GM23338 (cell line): ENCODE measurements at regions not wholly inside any gene's neighbourhood (a gene's known extent, or its start where the extent isn't known, plus 50 kb on each side); places are given as distances from the start of the nearest gene placed in this dataset.

ENCODE experiments used
- ATAC-seq: fragments of 200-7000 bp; cut with Tn5 transposase; 3 replicates; pipeline ENCODE4 v1.9.1; 2020
- DNase-seq: peaks from one replicate; pipeline ENCODE4 v3.0.0-alpha.2; 2015; ENCODE audit warnings: low spot score
- H2AFZ ChIP-seq: fragments of 200-600 bp; sonication (generic); 2 replicates; pipeline ENCODE4 v1.8.0; 2016; ENCODE audit warnings: antibody characterized with exemption, mild to moderate bottlenecking, moderate library complexity
- H3F3A ChIP-seq: fragments of 200-600 bp; sonication (generic); replicated peaks from 2 replicates; pipeline ENCODE4 v1.8.0; 2017; ENCODE audit warnings: antibody characterized with exemption, mixed run types, low read depth
- H3K27ac ChIP-seq: fragments of 200-600 bp; sonication (generic); 2 replicates; pipeline ENCODE4 v1.6.1; 2016; ENCODE audit warnings: low read depth
- H3K27me3 ChIP-seq: fragments of 200-600 bp; sonication (generic); 2 replicates; pipeline ENCODE4 v1.8.0; 2016; ENCODE audit warnings: mild to moderate bottlenecking, mixed run types, moderate library complexity; ENCODE audit not compliant: insufficient read depth
- H3K36me3 ChIP-seq: fragments of 200-600 bp; sonication (generic); 2 replicates; pipeline ENCODE4 v1.8.0; 2016; ENCODE audit warnings: mild to moderate bottlenecking; ENCODE audit not compliant: insufficient read depth
- H3K4me1 ChIP-seq: fragments of 200-600 bp; sonication (generic); 2 replicates; pipeline ENCODE4 v1.8.0; 2016; ENCODE audit warnings: mild to moderate bottlenecking, moderate library complexity; ENCODE audit not compliant: insufficient read depth
- H3K4me2 ChIP-seq: fragments of 200-600 bp; sonication (generic); 2 replicates; pipeline ENCODE4 v1.7.1; 2017; ENCODE audit warnings: mixed run types
- H3K4me3 ChIP-seq: fragments of 200-600 bp; sonication (generic); 2 replicates; pipeline ENCODE4 v1.6.1; 2016; ENCODE audit warnings: mixed run types
- H3K79me2 ChIP-seq: fragments of 200-600 bp; sonication (generic); replicated peaks from 2 replicates; pipeline ENCODE4 v1.8.0; 2017; ENCODE audit warnings: mild to moderate bottlenecking; ENCODE audit not compliant: insufficient read depth
- H3K9me2 ChIP-seq: fragments of 200-600 bp; sonication (generic); 2 replicates; pipeline ENCODE4 v1.8.0; 2017; ENCODE audit not compliant: insufficient read depth
- H4K20me1 ChIP-seq: fragments of 200-600 bp; sonication (generic); replicated peaks from 2 replicates; pipeline ENCODE4 v1.8.0; 2017; ENCODE audit warnings: mild to moderate bottlenecking; ENCODE audit not compliant: insufficient read depth
- H3K27ac Mint-ChIP-seq: 2 replicates; pipeline ENCODE4 v1.8.0; 2020; ENCODE audit warnings: inconsistent platforms, mild to moderate bottlenecking, moderate library complexity, mixed read lengths
- H3K27me3 Mint-ChIP-seq: 3 replicates; pipeline ENCODE4 v1.8.0; 2022; ENCODE audit warnings: low read depth, mild to moderate bottlenecking, moderate library complexity, mixed read lengths, inconsistent platforms; ENCODE audit not compliant: insufficient read depth, poor library complexity
- H3K36me3 Mint-ChIP-seq: 3 replicates; pipeline ENCODE4 v1.8.0; 2021; ENCODE audit warnings: low read depth, mild to moderate bottlenecking, inconsistent platforms, moderate library complexity, mixed read lengths
- H3K4me1 Mint-ChIP-seq: 3 replicates; pipeline ENCODE4 v1.8.0; 2020; ENCODE audit warnings: mild to moderate bottlenecking, inconsistent platforms, mixed read lengths
- H3K4me3 Mint-ChIP-seq: 3 replicates; pipeline ENCODE4 v1.8.0; 2021; ENCODE audit warnings: moderate library complexity, mild to moderate bottlenecking, inconsistent platforms, mixed read lengths
- H3K9me3 Mint-ChIP-seq: 3 replicates; pipeline ENCODE4 v1.8.0; 2020; ENCODE audit warnings: moderate library complexity, mild to moderate bottlenecking, inconsistent platforms, mixed read lengths
- CREB1 ChIP-seq: fragments of 250-450 bp; sonication (Bioruptor Pico); IDR thresholded peaks from 2 replicates; pipeline ENCODE4 v1.5.0; 2020; ENCODE audit warnings: low read depth, mild to moderate bottlenecking, moderate library complexity
- CTCF ChIP-seq, 2 experiments: fragments of 200-600 bp in 1 of 2; sonication (generic) in 1 of 2; conservative IDR thresholded peaks; 2 replicates each; pipeline versions ENCODE4 v1.5.1 to v1.6.1; 2016 to 2017; ENCODE audit warnings: antibody characterized with exemption in 2 of 2, low read depth in 2 of 2, mild to moderate bottlenecking in 2 of 2, moderate library complexity in 1 of 2
- JUNB ChIP-seq: IDR thresholded peaks from one replicate; pipeline ENCODE4 v1.6.1; 2016; ENCODE audit warnings: antibody characterized with exemption; ENCODE audit not compliant: unreplicated experiment
- NANOG ChIP-seq: IDR thresholded peaks from 2 replicates; pipeline ENCODE4 v1.6.1; 2016; ENCODE audit warnings: antibody characterized with exemption, borderline replicate concordance
- POLR2AphosphoS5 ChIP-seq: IDR thresholded peaks from 2 replicates; pipeline ENCODE4 v1.6.1; 2016; ENCODE audit warnings: antibody characterized with exemption, low read depth
- REST ChIP-seq: IDR thresholded peaks from one replicate; pipeline ENCODE4 v1.6.1; 2018; ENCODE audit warnings: antibody characterized with exemption; ENCODE audit not compliant: unreplicated experiment
- ZNF114 ChIP-seq: fragments of 250-450 bp; sonication (Bioruptor Pico); IDR thresholded peaks from 2 replicates; pipeline ENCODE4 v1.5.0; 2020; ENCODE audit warnings: mild to moderate bottlenecking, moderate library complexity
- ZNF331 ChIP-seq: fragments of 250-450 bp; sonication (Bioruptor Pico); IDR thresholded peaks from 2 replicates; pipeline ENCODE4 v1.5.0; 2020; ENCODE audit warnings: low read depth, mild to moderate bottlenecking, moderate library complexity

GRCh38 chr4:18234108-18234507 is 212.6 kb upstream of the LCORL start (continued):
- no peak for TF ChIP-seq REST

- H4K20me1 ChIP-seq: no peaks in the 10 kb centered on the region
- H3K36me3 Mint-ChIP-seq: peaks cover 20% of the 10 kb centered on the region; the same call in 2 of the 3 replicates
- H3F3A ChIP-seq: no peaks in the 10 kb centered on the region
- no peak overlapping the region for H3K4me3 ChIP-seq
- H3K9me3 Mint-ChIP-seq: peaks cover 41% of the 10 kb centered on the region
- no peak overlapping the region for H3K4me2 ChIP-seq
- no peak overlapping the region for H3K4me3 Mint-ChIP-seq
- no peak for DNase-seq
- no peaks in the 10 kb centered on the region for H3K27me3 ChIP-seq
- no peak overlapping the region for H2AFZ ChIP-seq
- H3K79me2 ChIP-seq: no peaks in the 10 kb centered on the region
- peaks cover 8% of the 10 kb centered on the region; the same call in 1 of the 2 replicates for H3K9me2 ChIP-seq
- H3K36me3 ChIP-seq: no peaks in the 10 kb centered on the region
- TF ChIP-seq JUNB (no peak), POLR2AphosphoS5 (no peak), ZNF331 (CRISPR knock-in tag) (no peak)
- no peaks in the 10 kb centered on the region for H3K4me1 Mint-ChIP-seq
- H3K4me1 ChIP-seq: no peaks in the 10 kb centered on the region
- H3K27ac Mint-ChIP-seq: no peak overlapping the region
- H3K27ac ChIP-seq: no peak overlapping the region
- no peaks in the 10 kb centered on the region for H3K27me3 Mint-ChIP-seq
- ATAC-seq: no peak
These were observed 210.2 kb upstream of the LCORL start for GRCh38 chr4:18231726-18232125.

GRCh38 chr4:18227880-18228279 is 206.3 kb upstream of the LCORL start:
- H3K4me1 ChIP-seq: no peaks in the 10 kb centered on the region
- Mint-ChIP-seq H3K27ac (no peak overlapping the region), H3K36me3 (peaks cover 20% of the 10 kb centered on the region; the same call in 2 of the 3 replicates), H3K9me3 (peaks cover 43% of the 10 kb centered on the region), H3K4me3 (no peak overlapping the region), H3K27me3 (peaks cover 2% of the 10 kb centered on the region), H3K4me1 (no peaks in the 10 kb centered on the region)
- no peak overlapping the region for H3K4me3 ChIP-seq
- H3K27me3 ChIP-seq: no peaks in the 10 kb centered on the region
- no peak for TF ChIP-seq ZNF331 (CRISPR knock-in tag)
- TF ChIP-seq NANOG: no peak
- no peak for TF ChIP-seq POLR2AphosphoS5
- no peak for TF ChIP-seq CTCF (conservative IDR thresholded peaks at IDR 0.05; ENCODE audit: low read depth in 2 of 2)
- no peak for TF ChIP-seq JUNB
- no peak for TF ChIP-seq ZNF114 (CRISPR knock-in tag)
- TF ChIP-seq CREB1 (CRISPR knock-in tag): no peak
- DNase-seq (no peak), ATAC-seq (no peak)
- no peaks in the 10 kb centered on the region for H4K20me1 ChIP-seq
- H3K9me2 ChIP-seq: peaks cover 7% of the 10 kb centered on the region; the same call in 1 of the 2 replicates
- H3K79me2 ChIP-seq: no peaks in the 10 kb centered on the region
- no peaks in the 10 kb centered on the region for H3F3A ChIP-seq
- H3K36me3 ChIP-seq: no peaks in the 10 kb centered on the region
- H3K4me2 ChIP-seq: no peak overlapping the region
- H3K27ac ChIP-seq: no peak overlapping the region
- no peak overlapping the region for H2AFZ ChIP-seq
